ENCODE measurements at regions not wholly inside any gene's neighbourhood (a gene's known extent, or its start where the extent isn't known, plus 50 kb on each side); places are given as distances from the start of the nearest gene placed in this dataset.

GRCh38 chr12:76611533-76611932, 52.0 kb upstream of the OSBPL8 start:
- Histone ChIP-seq H3K27ac (ENCODE audit: low read depth in 1 of 2, low read length in 2 of 2) (peak overlapping the region in 1 of 2 donors; percentile 60), H3K9ac (ENCODE audit: insufficient read depth, low read length, poor library complexity, severe bottlenecking) (no peak overlapping the region), H4K20me1 (ENCODE audit: insufficient read depth, low read length) (no peaks in the 10 kb centered on the region), H3K9me3 (replicated peaks in 1 of 2; ENCODE audit: control insufficient read depth in 1 of 2, insufficient read depth in 1 of 2, low read length in 2 of 2) (no peaks in the 10 kb centered on the region), H3K36me3 (replicated peaks in 1 of 2; ENCODE audit: control insufficient read depth in 1 of 2, insufficient read depth in 2 of 2, low read length in 2 of 2) (no peaks in the 10 kb centered on the region), H3K27me3 (ENCODE audit: control insufficient read depth in 2 of 2, insufficient read depth in 2 of 2, low read length in 2 of 2) (no peaks in the 10 kb centered on the region), H3K4me3 (replicated peaks in 1 of 3; ENCODE audit: low read depth in 2 of 3, low read length in 3 of 3) (no peak overlapping the region), H3K79me2 (ENCODE audit: insufficient read depth, low read length) (no peaks in the 10 kb centered on the region), H3K4me1 (ENCODE audit: control insufficient read depth in 1 of 2, insufficient read depth in 2 of 2, low read length in 2 of 2) (peaks cover 7 to 13% of the 10 kb centered on the region in 2 donors), H3K4me2 (replicated peaks; ENCODE audit: extremely low read depth, low read length, poor library complexity, severe bottlenecking) (no peak overlapping the region), H2AFZ (ENCODE audit: insufficient read depth, low read depth, low read length, poor library complexity, severe bottlenecking) (peak overlapping the region; percentile 19)
- H3K27ac Mint-ChIP-seq = peak overlapping the region; percentile 4 to 78 (median 55)
- intact Hi-C loops (cut with micrococcal nuclease) = no loop called here
- H3K27me3 Mint-ChIP-seq (ENCODE audit: low read depth in 3 of 3) = no peaks in the 10 kb centered on the region
- H3K4me3 Mint-ChIP-seq = no peak overlapping the region
- peaks cover 17% of the 10 kb centered on the region for H3K4me1 Mint-ChIP-seq
- DNase-seq = peak; percentile 64 to 73 (median 67)
- WGBS (ENCODE audit: insufficient coverage) = 21% methylated on average over 2 of the region's 2 CpGs
- H3K9me3 Mint-ChIP-seq = peaks cover 1 to 9% (median 4%) of the 10 kb centered on the region in 7 donors
- no peaks in the 10 kb centered on the region for H3K36me3 Mint-ChIP-seq
- no peak for TF ChIP-seq CTCF (IDR thresholded peaks at IDR 0.05)

- no peak for TF ChIP-seq CTCF (IDR thresholded peaks at IDR 0.05)
- Histone ChIP-seq H3K4me1 (ENCODE audit: control insufficient read depth in 1 of 2, insufficient read depth in 2 of 2, low read length in 2 of 2) (peaks cover 7 to 13% of the 10 kb centered on the region in 2 donors), H3K27me3 (ENCODE audit: control insufficient read depth in 2 of 2, insufficient read depth in 2 of 2, low read length in 2 of 2) (no peaks in the 10 kb centered on the region), H3K79me2 (ENCODE audit: insufficient read depth, low read length) (no peaks in the 10 kb centered on the region), H3K27ac (ENCODE audit: low read depth in 1 of 2, low read length in 2 of 2) (no peak overlapping the region), H2AFZ (ENCODE audit: insufficient read depth, low read depth, low read length, poor library complexity, severe bottlenecking) (no peak overlapping the region), H3K4me3 (replicated peaks in 1 of 3; ENCODE audit: low read depth in 2 of 3, low read length in 3 of 3) (no peak overlapping the region), H3K9me3 (replicated peaks in 1 of 2; ENCODE audit: control insufficient read depth in 1 of 2, insufficient read depth in 1 of 2, low read length in 2 of 2) (no peaks in the 10 kb centered on the region), H3K36me3 (replicated peaks in 1 of 2; ENCODE audit: control insufficient read depth in 1 of 2, insufficient read depth in 2 of 2, low read length in 2 of 2) (no peaks in the 10 kb centered on the region), H3K4me2 (replicated peaks; ENCODE audit: extremely low read depth, low read length, poor library complexity, severe bottlenecking) (no peak overlapping the region), H4K20me1 (ENCODE audit: insufficient read depth, low read length) (no peaks in the 10 kb centered on the region), H3K9ac (ENCODE audit: insufficient read depth, low read length, poor library complexity, severe bottlenecking) (no peak overlapping the region)
- no peaks in the 10 kb centered on the region for H3K36me3 Mint-ChIP-seq
- H3K4me1 Mint-ChIP-seq = peaks cover 17% of the 10 kb centered on the region
- no peak overlapping the region for H3K4me3 Mint-ChIP-seq
- H3K27me3 Mint-ChIP-seq (ENCODE audit: low read depth in 3 of 3) = peaks cover 0 to 1% (median 0%) of the 10 kb centered on the region in 3 donors
- DNase-seq = no peak
- no peak overlapping the region for H3K27ac Mint-ChIP-seq
- intact Hi-C loops (cut with micrococcal nuclease) = no loop called here
- H3K9me3 Mint-ChIP-seq = peaks cover 1 to 5% (median 3%) of the 10 kb centered on the region in 7 donors
- no CpG with 5 or more reads among the region's 2 CpGs for WGBS (ENCODE audit: insufficient coverage)
Measured at GRCh38 chr12:76614364-76614763, 54.8 kb upstream of the OSBPL8 start.
